Activated T-helper 1 cell treated with anti-CD3 and anti-CD28 coated beads, Interleukin-12 subunit alpha, Interleukin-12 subunit beta, Interleukin-2, Interleukin-4 antibody, amounts not matched to agents 30 ng/mL and 10 ng/mL and 1 ng/mL, durations not matched to agents 14 hours and 24 hours and 36 hours (primary cell): ENCODE measurements at regions not wholly inside any gene's neighbourhood (a gene's known extent, or its start where the extent isn't known, plus 50 kb on each side); places are given as distances from the start of the nearest gene placed in this dataset.

Experiments used
- DNase-seq: peaks from one replicate; pipeline ENCODE4 v3.0.0; 2021; ENCODE audit warnings: low spot score
- H3K27ac Mint-ChIP-seq: one replicate; pipeline ENCODE4 v1.8.0; 2021; ENCODE audit warnings: mild to moderate bottlenecking, mixed read lengths
- H3K27me3 Mint-ChIP-seq: one replicate; pipeline ENCODE4 v1.8.0; 2022; ENCODE audit warnings: mild to moderate bottlenecking, moderate library complexity, mixed read lengths; ENCODE audit not compliant: insufficient read depth
- H3K36me3 Mint-ChIP-seq: one replicate; pipeline ENCODE4 v1.8.0; 2021; ENCODE audit warnings: low read depth, mixed read lengths
- H3K4me1 Mint-ChIP-seq: one replicate; pipeline ENCODE4 v1.8.0; 2021; ENCODE audit warnings: low read depth, mixed read lengths
- H3K4me3 Mint-ChIP-seq: one replicate; pipeline ENCODE4 v1.8.0; 2021; ENCODE audit warnings: mild to moderate bottlenecking, moderate library complexity, mixed read lengths
- H3K9me3 Mint-ChIP-seq: one replicate; pipeline ENCODE4 v1.8.0; 2021; ENCODE audit warnings: mixed read lengths
- intact Hi-C: fragments of 100-400 bp; cut with micrococcal nuclease; formaldehyde crosslinking; loops from one replicate; pipeline ENCODE4 v1.15.1; 2024

DNA sequence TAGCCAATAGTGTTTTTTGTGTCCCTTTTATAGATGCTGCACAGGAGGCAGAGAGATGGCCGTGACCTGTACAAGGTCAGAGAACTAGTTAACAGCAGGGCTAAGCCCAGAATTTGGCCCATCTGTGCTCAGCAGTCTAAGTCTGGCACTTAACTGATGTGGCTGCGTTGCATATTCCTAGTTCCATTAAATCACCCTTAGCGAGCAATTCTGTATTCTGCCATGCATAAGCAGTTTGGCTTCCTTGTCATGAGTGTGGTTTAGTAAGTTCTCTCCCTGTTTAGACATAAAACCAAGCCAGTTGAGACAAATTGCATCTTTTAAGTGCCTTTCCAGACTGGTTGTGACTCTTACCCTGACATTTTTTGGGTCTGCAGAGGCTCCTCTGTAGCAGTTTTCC, 230.6 kb upstream of the TENM4 start:
- no peak overlapping the region for H3K27ac Mint-ChIP-seq
- intact Hi-C loops, result no loop called here
- no peaks in the 10 kb centered on the region for H3K36me3 Mint-ChIP-seq
- no peaks in the 10 kb centered on the region for H3K27me3 Mint-ChIP-seq
- no peaks in the 10 kb centered on the region for H3K9me3 Mint-ChIP-seq
- no peak overlapping the region for H3K4me3 Mint-ChIP-seq
- H3K4me1 Mint-ChIP-seq, result no peaks in the 10 kb centered on the region
- no peak for DNase-seq

DNA sequence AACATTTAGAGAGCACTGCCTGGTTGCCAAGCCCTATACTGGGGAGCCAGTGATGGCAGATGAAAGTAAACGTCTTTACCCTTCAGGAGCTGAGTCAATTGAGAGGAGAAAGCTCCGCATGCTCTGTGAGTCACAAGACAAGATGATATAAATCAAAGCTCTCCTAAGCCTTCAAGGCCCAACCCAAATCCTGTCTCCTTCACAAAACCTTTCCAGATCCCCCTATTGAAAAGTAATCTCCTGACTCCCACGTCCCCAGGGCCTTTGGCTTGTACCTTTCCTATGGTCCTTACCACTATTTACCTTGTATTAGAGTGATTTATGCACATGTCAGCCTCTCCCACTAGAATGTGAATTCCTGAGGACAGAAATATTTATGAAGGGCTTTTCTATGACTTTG, 230.1 kb upstream of the TENM4 start:
- Mint-ChIP-seq H3K36me3 (no peaks in the 10 kb centered on the region), H3K27me3 (no peaks in the 10 kb centered on the region), H3K4me3 (no peak overlapping the region), H3K27ac (no peak overlapping the region), H3K9me3 (no peaks in the 10 kb centered on the region), H3K4me1 (no peaks in the 10 kb centered on the region)
- DNase-seq, result no peak
- intact Hi-C loops, result no loop called here

DNA sequence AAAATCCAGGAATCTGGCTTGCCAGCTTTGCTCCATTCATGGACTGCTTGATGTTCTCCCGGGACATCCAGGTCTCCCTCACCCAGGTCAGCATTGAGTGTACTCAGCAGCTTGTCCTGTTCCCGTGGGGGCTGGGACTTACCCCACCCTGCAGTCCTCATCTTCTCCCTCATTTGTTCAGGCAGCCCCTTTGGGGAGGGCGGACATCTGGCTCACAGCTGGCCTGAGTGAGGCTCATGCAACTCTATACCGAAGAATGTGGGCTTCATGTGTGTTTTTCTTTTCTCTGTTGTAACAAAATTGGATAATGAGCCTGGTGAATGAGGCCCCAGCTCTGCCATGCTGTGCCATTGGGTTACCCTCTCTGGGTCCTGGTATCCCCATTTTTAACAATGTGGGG, 227.7 kb upstream of the TENM4 start:
- Mint-ChIP-seq H3K36me3 (no peaks in the 10 kb centered on the region), H3K4me1 (no peaks in the 10 kb centered on the region), H3K9me3 (no peaks in the 10 kb centered on the region), H3K27me3 (no peaks in the 10 kb centered on the region), H3K27ac (no peak overlapping the region), H3K4me3 (no peak overlapping the region)
- intact Hi-C loops, result no loop called here
- no peak for DNase-seq

DNA sequence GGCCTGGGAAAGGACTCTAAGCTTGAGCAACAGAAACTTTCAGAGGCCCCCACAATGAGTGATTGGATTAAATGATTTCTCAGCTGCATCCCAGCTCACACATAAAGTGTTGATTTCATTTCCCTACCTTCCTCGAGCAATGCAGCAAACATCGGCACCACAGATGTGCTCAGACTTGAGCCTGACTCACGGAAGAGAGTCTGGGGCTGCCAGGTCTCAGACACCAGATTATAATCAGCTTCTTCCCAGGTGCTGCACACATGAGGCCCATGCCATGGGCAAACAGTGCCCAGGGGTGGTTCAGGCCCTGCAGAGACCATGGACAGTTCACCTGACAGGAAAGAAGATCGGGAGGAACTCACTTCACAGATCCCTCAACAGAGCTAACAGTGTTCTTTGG, 226.6 kb upstream of the TENM4 start:
- Mint-ChIP-seq H3K9me3 (no peaks in the 10 kb centered on the region), H3K27ac (no peak overlapping the region), H3K4me1 (no peaks in the 10 kb centered on the region), H3K4me3 (no peak overlapping the region), H3K36me3 (no peaks in the 10 kb centered on the region), H3K27me3 (no peaks in the 10 kb centered on the region)
- DNase-seq, result no peak
- intact Hi-C loops, result no loop called here

DNA sequence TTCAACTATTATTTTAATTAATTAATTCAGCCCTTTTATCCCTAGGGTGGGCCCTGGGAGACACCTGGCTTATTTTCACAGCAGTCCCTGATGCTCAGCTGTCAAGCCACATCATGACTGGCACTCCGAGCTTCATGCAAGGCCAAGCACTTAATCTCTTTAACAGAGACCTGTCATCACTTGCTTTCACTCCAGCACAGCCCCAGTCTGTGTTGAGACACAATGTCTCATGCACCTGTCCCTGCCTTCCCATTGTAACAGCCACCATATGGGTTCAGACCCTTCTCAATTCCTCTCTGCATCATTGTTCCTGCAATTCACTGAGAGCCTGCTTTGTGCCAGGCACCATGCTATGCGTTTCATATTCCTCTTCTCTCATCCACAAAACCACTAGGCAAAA, 222.2 kb upstream of the TENM4 start:
- Mint-ChIP-seq H3K27me3 (no peaks in the 10 kb centered on the region), H3K27ac (no peak overlapping the region)

DNA sequence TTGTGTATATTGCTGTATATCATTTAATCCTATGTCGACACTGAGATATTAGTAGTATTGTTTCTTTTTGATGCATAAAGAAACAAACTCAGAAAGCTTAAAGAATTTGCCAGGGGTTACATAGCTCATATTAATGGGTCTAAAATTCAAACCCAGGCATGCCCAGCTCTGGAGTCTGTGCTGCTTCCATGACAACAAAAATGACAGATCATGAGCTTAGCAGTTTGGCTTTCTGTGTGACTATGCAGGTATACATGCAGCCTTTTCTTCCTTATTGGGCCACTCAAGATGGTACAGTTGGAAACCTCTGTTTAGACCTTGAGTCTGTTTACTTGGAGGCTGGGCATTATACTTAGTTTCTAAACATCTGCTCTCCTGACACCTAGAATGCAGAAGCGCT, 220.5 kb upstream of the TENM4 start:
- Mint-ChIP-seq H3K4me1 (no peaks in the 10 kb centered on the region), H3K27ac (no peak overlapping the region), H3K36me3 (no peaks in the 10 kb centered on the region), H3K27me3 (no peaks in the 10 kb centered on the region), H3K4me3 (no peak overlapping the region), H3K9me3 (no peaks in the 10 kb centered on the region)
- intact Hi-C loops, result no loop called here
- no peak for DNase-seq

More for the DNA sequence above, 222.2 kb upstream of the TENM4 start:
- Mint-ChIP-seq H3K4me1 (no peaks in the 10 kb centered on the region), H3K9me3 (no peaks in the 10 kb centered on the region), H3K4me3 (no peak overlapping the region), H3K36me3 (no peaks in the 10 kb centered on the region)
- DNase-seq, result no peak
- intact Hi-C loops, result no loop called here

DNA sequence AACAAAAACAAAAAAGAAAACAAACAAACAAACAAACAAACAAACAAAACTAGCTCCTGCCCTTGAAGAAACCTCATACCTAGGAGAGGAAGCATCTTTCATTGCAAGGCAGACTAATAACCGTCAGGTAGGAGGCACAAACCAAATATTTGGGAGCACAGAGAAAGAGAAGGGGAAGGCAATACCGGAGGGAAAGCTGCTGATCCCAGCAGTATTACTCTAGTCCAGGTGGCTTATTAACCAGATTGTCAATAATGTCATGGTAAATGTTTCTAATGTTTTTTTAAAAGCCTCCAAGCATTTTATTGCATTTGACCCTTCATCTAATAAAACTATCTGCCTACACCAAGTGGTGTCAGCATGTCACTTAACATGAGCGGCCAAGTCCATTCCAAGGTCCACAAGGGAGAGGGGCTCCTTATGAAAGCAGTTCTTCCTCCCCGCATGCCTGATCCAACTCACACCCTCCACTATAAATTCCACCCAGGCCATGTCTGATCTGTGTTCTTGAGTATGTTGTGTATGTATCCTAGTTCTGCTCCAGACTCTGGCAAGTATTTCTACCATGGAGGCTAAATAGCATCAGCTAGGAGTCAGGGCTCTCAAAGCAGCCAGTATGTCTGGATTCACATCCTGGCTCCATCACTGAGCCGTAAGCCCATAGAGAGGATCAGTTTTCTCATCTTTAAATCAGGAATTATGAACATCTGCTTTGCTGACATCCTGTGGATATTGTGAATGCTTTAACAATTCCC, 208.1 kb upstream of the TENM4 start:
- H3K27ac Mint-ChIP-seq, result no peak overlapping the region
- H3K27me3 Mint-ChIP-seq, result no peaks in the 10 kb centered on the region
- no peak for DNase-seq
- H3K9me3 Mint-ChIP-seq, result no peaks in the 10 kb centered on the region
- no peak overlapping the region for H3K4me3 Mint-ChIP-seq
- intact Hi-C loops, result no loop called here
- no peaks in the 10 kb centered on the region for H3K4me1 Mint-ChIP-seq
- H3K36me3 Mint-ChIP-seq, result no peaks in the 10 kb centered on the region

DNA sequence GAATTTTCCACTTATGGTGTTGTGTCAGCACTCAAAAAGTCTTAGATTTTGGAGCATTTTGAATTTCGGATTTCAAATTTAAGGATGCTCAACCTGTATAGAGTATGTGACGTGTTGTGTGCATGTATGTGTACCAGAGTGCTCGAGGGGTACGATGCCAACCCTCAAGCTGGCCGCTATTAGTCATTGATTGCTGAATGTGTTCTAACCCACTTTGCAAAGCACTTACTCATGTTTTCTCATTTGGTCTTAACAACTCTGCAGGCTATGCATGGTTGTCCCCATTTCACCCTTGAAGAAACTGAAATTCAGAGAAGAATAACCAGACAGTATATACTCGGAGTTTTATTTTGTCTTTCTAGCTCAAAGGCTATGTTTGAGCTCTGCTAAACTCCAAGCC, 196.4 kb upstream of the TENM4 start:
- Mint-ChIP-seq H3K4me1 (no peaks in the 10 kb centered on the region), H3K36me3 (no peaks in the 10 kb centered on the region), H3K27ac (no peak overlapping the region), H3K4me3 (no peak overlapping the region), H3K27me3 (no peaks in the 10 kb centered on the region), H3K9me3 (no peaks in the 10 kb centered on the region)
- intact Hi-C loops, result no loop called here
- DNase-seq, result no peak

DNA sequence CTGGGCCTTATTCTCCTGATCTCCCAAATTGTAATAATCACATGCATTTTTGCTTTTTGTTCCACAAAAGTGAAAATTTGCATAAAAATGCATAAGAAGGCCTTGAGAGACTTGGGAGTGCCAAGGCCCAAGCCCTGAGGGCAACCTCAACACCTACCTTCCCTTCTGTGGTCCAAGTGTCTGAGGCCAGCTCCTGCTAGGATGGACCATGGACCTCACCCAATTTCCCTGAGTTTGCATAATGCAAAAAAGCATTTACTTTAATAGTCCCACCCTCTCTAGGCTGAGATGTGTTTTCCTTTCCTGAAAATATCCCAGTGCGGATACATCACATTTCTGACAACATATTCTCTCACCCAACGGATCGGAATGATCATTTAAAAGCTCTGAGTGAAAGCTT, 194.1 kb upstream of the TENM4 start:
- no peaks in the 10 kb centered on the region for H3K27me3 Mint-ChIP-seq
- DNase-seq, result no peak
- no peak overlapping the region for H3K4me3 Mint-ChIP-seq
- intact Hi-C loops, result no loop called here
- no peaks in the 10 kb centered on the region for H3K36me3 Mint-ChIP-seq
- no peaks in the 10 kb centered on the region for H3K9me3 Mint-ChIP-seq
- H3K4me1 Mint-ChIP-seq, result no peaks in the 10 kb centered on the region
- no peak overlapping the region for H3K27ac Mint-ChIP-seq

DNA sequence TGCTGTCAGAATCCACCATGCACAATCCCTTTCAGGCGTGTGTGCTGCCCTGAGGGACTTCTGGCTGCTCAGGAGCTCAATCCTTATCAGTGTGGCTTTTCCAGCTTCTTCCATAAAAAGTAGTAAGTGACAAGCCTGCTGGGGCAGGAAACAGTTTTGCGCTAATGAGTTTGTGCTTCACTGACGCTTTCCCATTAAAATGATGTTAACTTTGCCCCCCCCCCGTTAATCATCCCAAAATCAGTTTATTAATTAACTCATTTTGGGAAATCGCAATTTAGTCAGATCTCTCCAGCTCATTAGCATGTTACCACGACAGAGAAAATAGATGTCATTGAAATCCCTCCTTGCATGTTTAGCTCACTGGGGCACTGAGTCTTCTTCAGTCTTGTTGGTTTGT, 186.5 kb upstream of the TENM4 start:
- Mint-ChIP-seq H3K36me3 (no peaks in the 10 kb centered on the region), H3K27ac (no peak overlapping the region), H3K9me3 (no peaks in the 10 kb centered on the region), H3K4me1 (no peaks in the 10 kb centered on the region), H3K4me3 (no peak overlapping the region), H3K27me3 (no peaks in the 10 kb centered on the region)
- DNase-seq, result no peak
- intact Hi-C loops, result no loop called here

DNA sequence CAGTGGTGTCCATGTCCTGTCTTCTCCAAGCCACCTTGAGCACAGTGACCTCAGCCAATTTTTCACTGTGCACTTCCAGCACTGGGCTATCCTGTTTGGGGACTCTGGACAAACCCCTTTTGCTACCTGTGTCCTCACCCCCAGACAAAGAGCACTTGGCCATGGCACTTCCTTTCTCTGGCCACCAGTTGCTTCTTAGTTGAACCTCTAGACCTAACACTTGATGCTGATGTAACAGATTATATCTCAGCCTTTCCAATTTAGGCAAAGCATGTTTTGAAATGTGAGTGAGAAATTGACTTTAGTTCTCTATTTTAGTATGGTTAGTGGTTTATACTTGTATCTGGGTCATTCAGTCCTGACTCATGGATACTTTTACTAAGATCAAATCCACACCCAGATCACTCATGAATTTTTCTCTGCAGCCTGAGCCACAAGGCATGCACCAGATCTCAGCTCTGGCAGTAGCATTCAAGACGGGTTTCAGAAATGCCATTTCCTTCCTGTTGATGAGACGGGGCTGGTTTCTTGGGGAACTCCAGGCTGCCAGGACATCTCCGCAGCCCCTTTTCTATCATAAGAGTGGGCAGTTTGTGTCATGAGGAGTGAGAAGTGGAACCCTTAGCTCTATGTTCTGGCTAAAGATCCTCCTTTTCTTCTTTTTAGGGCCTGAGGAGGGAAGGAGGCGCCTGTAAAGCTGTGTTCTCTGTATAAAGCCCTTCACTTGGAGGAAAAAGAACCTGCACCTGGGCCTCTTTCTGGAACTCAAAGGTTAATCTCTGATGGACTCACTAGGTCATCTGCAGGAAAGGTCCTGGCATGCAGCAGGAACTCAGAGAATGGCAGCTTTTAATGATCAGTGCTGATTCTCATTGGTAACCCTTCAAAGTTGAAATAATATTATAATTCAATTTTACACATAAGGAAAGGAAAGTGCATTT, 185.6 kb upstream of the TENM4 start:
- intact Hi-C loops, result no loop called here
- Mint-ChIP-seq H3K4me1 (no peaks in the 10 kb centered on the region), H3K27me3 (no peaks in the 10 kb centered on the region), H3K4me3 (no peak overlapping the region), H3K9me3 (no peaks in the 10 kb centered on the region), H3K27ac (no peak overlapping the region), H3K36me3 (no peaks in the 10 kb centered on the region)
- no peak for DNase-seq

DNA sequence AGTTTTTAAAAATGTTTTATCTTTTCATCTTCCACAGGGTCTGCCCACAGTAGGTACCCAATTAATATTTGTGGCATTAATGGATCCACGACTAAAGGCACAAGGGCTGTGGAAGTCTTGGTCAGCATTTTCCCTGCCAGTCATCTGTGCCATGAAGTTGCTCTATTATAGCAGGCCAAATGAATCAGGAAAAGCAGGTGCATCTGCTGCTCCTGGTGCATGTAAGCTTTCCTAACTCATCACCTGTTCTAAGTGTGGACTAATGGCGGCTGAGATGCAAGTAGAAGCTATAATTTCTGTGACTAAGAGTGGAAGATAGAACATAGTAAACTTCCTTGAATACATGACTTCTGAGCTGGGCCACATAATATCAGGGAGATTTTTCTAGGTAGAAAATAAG, 182.5 kb upstream of the TENM4 start:
- Mint-ChIP-seq H3K36me3 (no peaks in the 10 kb centered on the region), H3K27ac (no peak overlapping the region), H3K4me1 (no peaks in the 10 kb centered on the region), H3K27me3 (no peaks in the 10 kb centered on the region), H3K4me3 (no peak overlapping the region), H3K9me3 (no peaks in the 10 kb centered on the region)
- intact Hi-C loops, result no loop called here
- no peak for DNase-seq

DNA sequence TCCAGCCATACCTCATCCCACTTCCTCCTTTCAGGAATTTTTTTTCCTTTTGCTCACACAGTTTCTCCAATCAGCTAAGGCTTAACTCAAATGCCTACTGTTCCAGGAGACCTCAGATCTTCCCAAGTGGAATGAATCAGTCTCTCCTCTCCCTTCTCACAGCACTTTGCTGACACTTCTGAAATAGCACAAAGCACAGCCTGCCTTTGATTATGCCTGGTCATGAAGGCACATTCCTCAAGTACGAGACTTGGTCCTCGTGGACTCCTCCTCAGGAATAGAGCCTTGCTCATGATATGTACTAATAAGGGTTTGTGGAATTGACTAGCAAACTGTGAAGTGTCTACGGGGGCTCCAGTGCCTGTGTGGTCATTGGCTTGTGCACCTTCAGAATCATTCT, 176.7 kb upstream of the TENM4 start:
- H3K9me3 Mint-ChIP-seq, result no peaks in the 10 kb centered on the region
- DNase-seq, result no peak
- H3K27me3 Mint-ChIP-seq, result no peaks in the 10 kb centered on the region
- H3K27ac Mint-ChIP-seq, result no peak overlapping the region
- intact Hi-C loops, result no loop called here
- no peaks in the 10 kb centered on the region for H3K4me1 Mint-ChIP-seq
- H3K4me3 Mint-ChIP-seq, result no peak overlapping the region
- H3K36me3 Mint-ChIP-seq, result no peaks in the 10 kb centered on the region
